EH (cell line): ENCODE measurements at regions not wholly inside any gene's neighbourhood (a gene's known extent, or its start where the extent isn't known, plus 50 kb on each side); places are given as distances from the start of the nearest gene placed in this dataset.

ENCODE experiments used
- DNase-seq: peaks from one replicate; pipeline ENCODE4 v3.0.0-alpha.2; 2015; ENCODE audit warnings: low read depth

DNA sequence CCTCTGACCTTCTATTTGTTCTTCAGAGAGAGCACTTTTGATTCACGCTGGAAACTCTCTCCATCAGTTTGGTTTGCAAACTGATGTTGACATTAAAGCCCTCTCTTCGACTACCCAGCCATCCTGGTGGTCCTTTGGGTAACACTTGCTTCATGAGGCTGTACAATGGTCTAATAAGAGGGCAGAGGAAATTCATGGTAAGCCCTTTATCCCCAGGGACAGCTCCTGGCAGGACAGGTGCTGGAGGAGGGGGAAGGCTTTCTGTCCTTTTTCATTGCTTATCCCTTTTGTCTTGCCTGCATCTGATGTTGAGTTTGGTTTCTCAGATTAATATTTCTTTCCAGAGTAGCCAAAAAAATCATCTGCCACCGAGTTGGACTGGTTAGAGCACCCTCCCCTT lies 52.1 kb upstream of the CD93 start:
- no peak for DNase-seq

DNA sequence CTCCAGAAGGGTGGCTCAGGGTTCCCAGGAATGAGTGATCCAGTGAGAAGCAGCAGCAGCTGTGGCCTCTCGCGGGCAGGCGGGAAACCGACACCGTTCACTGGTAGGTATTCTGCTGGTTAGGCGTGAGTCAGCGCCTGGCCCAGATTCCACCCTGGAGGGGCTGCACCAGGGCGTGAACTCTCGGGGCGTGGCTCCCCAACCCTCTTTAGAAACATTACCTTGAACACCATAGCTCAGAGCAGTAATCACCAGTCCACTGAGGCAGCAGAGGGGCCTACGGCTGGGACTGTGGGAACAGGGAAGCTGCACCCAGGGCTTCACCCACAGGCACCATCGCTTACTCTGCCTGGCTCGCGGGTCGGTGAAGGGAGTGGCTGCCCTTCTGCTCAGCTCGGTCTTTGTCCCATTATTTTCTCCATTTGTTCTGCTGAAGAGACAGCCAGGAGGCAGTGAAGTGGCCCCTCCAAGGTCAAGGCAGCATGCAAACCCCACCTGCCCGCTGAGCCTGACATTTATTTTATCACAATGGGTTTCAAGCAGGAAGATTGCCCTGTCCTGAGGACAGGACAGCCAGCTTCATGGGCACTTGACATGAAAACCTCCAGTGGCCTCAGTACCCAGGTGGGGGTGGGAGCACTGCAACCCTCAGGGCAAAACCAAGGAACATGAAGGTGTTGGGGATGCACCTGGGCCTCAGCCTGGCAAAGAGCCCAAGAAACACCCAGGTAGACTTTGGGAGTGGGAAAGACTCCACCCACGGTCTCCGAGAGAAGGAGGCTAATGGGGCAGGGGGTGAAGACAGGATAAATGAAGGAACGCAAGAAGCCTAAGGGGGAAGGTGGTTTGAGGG lies 51.0 kb upstream of the CD93 start:
- DNase-seq: no peak

DNA sequence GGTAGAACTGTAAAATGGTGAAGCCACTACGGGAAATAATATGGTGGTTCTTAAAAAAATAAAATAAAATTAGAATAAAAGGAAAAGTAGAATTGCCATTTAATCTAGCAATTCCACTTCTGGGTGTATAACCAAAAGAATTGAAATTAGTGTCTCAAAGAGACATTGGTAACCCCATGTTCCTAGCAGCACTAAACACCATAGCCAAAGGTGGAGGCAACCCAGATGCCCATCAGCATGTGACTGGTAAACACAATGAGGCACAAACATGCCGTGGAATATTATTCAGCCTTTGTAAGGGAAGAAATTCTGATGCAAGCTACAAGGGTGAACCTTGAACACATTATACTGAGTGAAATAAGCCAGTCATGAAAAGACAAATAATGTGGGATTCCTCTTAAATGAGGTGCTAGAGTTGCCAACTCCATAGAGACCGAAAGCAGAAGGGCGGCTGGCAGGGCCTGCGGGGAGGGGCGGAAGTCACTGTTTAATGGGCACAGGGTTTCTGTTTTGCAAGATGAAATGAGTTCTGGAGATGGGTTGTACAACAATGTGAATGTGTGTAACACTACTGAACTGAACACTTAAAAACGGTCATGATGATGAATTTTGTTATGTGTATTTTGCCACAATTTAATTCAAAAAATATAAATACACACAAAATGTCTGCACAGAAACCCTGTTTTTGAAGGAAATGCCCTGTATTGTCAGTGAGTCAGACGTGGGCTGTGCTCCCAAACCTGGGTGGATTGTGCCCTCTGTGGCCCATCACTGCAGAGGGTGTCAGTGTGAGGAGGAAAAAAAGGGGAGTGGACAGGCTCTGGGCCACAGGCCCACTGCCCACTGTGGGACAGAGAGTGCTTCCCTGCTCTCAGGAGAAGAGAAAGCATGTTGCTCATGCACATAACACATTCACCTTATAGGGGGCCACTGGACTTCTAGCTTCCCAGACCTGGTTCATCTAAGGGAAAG lies 49.6 kb upstream of the CD93 start:
- DNase-seq: no peak
